Adrenal gland (tissue), 9 donors: ENCODE measurements at regions not wholly inside any gene's neighbourhood (a gene's known extent, or its start where the extent isn't known, plus 50 kb on each side); places are given as distances from the start of the nearest gene placed in this dataset.

Experiments
- DNase-seq, 7 donors: peaks; one replicate each; pipeline ENCODE4 v3.0.0-alpha.2; 2019 to 2020
- H3K27ac ChIP-seq, 5 donors: fragments of 200-600 bp; sonication (generic) in 4 of 5; 1 replicate in 3 of 5; 2 replicates in 2 of 5; pipeline versions ENCODE4 v1.5.1 to v1.8.0; 2016 to 2020; ENCODE audit warnings: mild to moderate bottlenecking in 1 of 5
- H3K27me3 ChIP-seq: fragments of 200-600 bp; 2 replicates; pipeline ENCODE4 v1.8.0; 2021
- H3K36me3 ChIP-seq, 2 donors: fragments of 200-600 bp; replicated peaks in 1 of 2; 1 replicate in 1 of 2; 2 replicates in 1 of 2; pipeline versions ENCODE4 v1.5.1 to v1.8.0; 2018 to 2022
- H3K4me1 ChIP-seq, 2 donors: fragments of 200-600 bp; replicated peaks in 1 of 2; 1 replicate in 1 of 2; 2 replicates in 1 of 2; pipeline versions ENCODE4 v1.5.1 to v1.8.0; 2018 to 2021
- H3K4me3 ChIP-seq, 4 donors: fragments of 200-600 bp; sonication (generic) in 3 of 4; one replicate each; pipeline ENCODE4 v1.5.1; 2016 to 2018
- H3K9me3 ChIP-seq, 3 donors: fragments of 200-600 bp; sonication (generic) in 1 of 3; replicated peaks in 1 of 3; 1 replicate in 2 of 3; 2 replicates in 1 of 3; pipeline versions ENCODE4 v1.5.1 to v1.8.0; 2016 to 2021
- POLR2A ChIP-seq, 2 donors: fragments of 450-650 bp; IDR thresholded peaks; one replicate each; pipeline ENCODE4 v1.6.1; 2017; ENCODE audit warnings: antibody characterized with exemption in 2 of 2, mild to moderate bottlenecking in 2 of 2, moderate library complexity in 1 of 2
- WGBS, 4 donors: extraction: QIAGEN DNeasy Blood & Tissue Kit in 2 of 4; methylation state at CpG; one replicate each; pipeline versions ENCODE4 v1.1.5 to v1.1.7; 2013 to 2017; 5-methylcytosine and 5-hydroxymethylcytosine counted together
- intact Hi-C, 2 donors: fragments of 100-400 bp; cut with DNase I; formaldehyde crosslinking; loops; one replicate each; pipeline versions ENCODE4 v1.14.1 to v1.15.0; 2022 to 2023
- TF ChIP-seq, protein P1 (sequence below), 6 experiments: fragments of 450-650 bp in 4 of 6; fragments of 200-600 bp in 2 of 6; sonication (generic) in 1 of 6; IDR thresholded peaks; 1 replicate in 5 of 6; 2 replicates in 1 of 6; pipeline versions ENCODE4 v1.5.1 to v1.8.0; 2016 to 2021; ENCODE audit warnings: antibody characterized with exemption in 6 of 6, mild to moderate bottlenecking in 2 of 6, moderate library complexity in 1 of 6
- donor health status: healthy with polysubstance abuse.
- donor health status: Bipolar disorder and iron deficiency.
- donor health status: DM: yes; HTN: yes; CAD: no.
- donor health status: DM: no; HTN: no; CAD: no.
- donor health status: DM: no; HTN: no; CAD: no.

DNA sequence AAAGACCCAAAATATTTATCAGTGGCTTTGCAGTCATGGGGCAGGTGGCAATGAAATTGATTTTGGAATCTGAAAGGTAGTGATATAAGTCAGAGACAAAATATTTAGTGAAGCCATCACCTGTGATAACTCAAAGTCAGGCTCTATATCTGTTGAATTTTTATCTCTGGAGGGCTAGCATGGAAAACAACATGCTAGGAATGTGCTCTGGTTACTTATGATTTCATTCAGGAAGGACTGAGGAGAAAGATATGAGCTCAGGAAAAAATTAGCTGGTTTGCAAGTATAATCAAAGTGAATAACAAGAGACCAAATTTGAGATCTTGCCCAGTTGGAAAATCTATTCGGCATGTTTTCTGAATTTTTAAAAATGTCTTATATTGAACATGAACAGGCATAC is 364.6 kb upstream of the LRRC7 start:
- H3K27me3 ChIP-seq: no peaks in the 10 kb centered on the region
- no peaks in the 10 kb centered on the region for H3K4me1 ChIP-seq
- H3K4me3 ChIP-seq: no peak overlapping the region
- no peak overlapping the region for H3K27ac ChIP-seq
- WGBS, 4 donors: 77 to 89% (median 86%) methylated on average over 1 of the region's 1 CpG
- no peaks in the 10 kb centered on the region for H3K9me3 ChIP-seq
- TF ChIP-seq, protein P1, sequence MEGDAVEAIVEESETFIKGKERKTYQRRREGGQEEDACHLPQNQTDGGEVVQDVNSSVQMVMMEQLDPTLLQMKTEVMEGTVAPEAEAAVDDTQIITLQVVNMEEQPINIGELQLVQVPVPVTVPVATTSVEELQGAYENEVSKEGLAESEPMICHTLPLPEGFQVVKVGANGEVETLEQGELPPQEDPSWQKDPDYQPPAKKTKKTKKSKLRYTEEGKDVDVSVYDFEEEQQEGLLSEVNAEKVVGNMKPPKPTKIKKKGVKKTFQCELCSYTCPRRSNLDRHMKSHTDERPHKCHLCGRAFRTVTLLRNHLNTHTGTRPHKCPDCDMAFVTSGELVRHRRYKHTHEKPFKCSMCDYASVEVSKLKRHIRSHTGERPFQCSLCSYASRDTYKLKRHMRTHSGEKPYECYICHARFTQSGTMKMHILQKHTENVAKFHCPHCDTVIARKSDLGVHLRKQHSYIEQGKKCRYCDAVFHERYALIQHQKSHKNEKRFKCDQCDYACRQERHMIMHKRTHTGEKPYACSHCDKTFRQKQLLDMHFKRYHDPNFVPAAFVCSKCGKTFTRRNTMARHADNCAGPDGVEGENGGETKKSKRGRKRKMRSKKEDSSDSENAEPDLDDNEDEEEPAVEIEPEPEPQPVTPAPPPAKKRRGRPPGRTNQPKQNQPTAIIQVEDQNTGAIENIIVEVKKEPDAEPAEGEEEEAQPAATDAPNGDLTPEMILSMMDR (IDR thresholded peaks at IDR 0.05): no peak
- no peak for TF ChIP-seq POLR2A (IDR thresholded peaks at IDR 0.05)
- intact Hi-C loops: no loop called here
- H3K36me3 ChIP-seq: no peaks in the 10 kb centered on the region
- DNase-seq: no peak

DNA sequence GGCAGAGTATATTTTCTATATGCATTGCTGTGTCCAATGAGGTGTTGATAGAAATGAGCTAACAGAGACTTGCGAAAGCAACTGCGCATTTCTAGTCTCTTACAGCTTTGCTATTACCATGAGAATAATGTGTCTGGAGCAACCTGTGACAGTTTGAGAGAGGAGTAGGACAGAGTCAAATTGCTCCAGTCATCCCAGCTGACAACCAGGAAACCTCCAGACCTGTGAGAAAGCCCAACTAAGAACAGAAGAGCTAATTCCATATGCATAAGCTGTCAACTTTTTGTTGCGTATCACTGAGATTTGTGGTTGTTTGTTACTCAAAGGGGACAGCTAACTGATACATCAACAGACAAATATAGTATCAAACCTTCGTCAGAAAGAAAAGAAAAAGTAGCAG is 354.1 kb upstream of the LRRC7 start:
- intact Hi-C loops: no loop called here
- no peak overlapping the region for H3K27ac ChIP-seq
- TF ChIP-seq POLR2A (IDR thresholded peaks at IDR 0.05): no peak
- TF ChIP-seq, protein P1 (IDR thresholded peaks at IDR 0.05): no peak
- H3K4me1 ChIP-seq: no peaks in the 10 kb centered on the region
- no peaks in the 10 kb centered on the region for H3K27me3 ChIP-seq
- no peaks in the 10 kb centered on the region for H3K9me3 ChIP-seq
- no peak overlapping the region for H3K4me3 ChIP-seq
- 82 to 87% (median 87%) methylated on average over 4 of the region's 4 CpGs for WGBS, 4 donors
- H3K36me3 ChIP-seq: no peaks in the 10 kb centered on the region
- no peak for DNase-seq

DNA sequence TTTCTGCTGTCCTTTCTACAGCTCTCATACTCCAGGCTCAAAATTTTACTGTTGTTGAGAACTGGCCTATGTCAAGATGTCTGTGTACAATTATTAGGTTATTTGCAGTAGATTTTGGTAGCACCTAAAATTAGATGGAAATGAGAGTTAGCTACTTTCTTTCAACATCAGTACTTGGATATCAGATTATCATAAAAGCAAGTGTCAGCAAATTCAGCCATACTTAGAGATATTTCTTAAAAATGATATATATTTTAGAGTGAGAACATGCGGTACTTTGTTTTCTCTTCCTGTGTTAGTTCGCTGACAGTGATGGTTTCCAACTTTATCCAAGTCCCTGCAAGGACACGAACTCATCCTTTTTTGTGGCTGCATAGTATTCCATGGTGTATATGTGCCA is 351.8 kb upstream of the LRRC7 start:
- H3K27me3 ChIP-seq: no peaks in the 10 kb centered on the region
- no peak overlapping the region for H3K27ac ChIP-seq
- DNase-seq: no peak
- TF ChIP-seq, protein P1 (IDR thresholded peaks at IDR 0.05): no peak
- TF ChIP-seq POLR2A (IDR thresholded peaks at IDR 0.05): no peak
- intact Hi-C loops: no loop called here
- no peaks in the 10 kb centered on the region for H3K9me3 ChIP-seq
- no peaks in the 10 kb centered on the region for H3K4me1 ChIP-seq
- 84 to 88% (median 85%) methylated on average over 3 of the region's 3 CpGs for WGBS, 4 donors
- H3K36me3 ChIP-seq: no peaks in the 10 kb centered on the region
- no peak overlapping the region for H3K4me3 ChIP-seq

DNA sequence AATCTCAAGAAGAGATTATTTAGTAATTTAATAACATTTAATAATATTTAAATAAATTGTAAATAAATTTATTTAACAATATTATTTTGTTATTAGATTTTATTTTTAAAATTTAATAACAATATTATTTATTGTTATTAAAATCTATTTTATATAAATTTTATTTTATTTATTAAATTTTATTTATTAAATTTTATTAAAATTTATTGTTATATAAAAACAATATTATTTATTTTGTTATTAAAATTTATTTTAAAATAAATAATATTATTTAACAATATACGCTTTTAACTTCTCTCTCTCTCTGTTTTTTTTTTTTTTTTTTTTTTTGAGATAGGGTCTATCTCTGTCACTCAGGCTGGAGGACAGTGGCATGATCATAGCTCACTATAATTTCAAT is 347.1 kb upstream of the LRRC7 start:
- H3K27me3 ChIP-seq: no peaks in the 10 kb centered on the region
- H3K9me3 ChIP-seq: no peaks in the 10 kb centered on the region
- DNase-seq: no peak
- intact Hi-C loops: no loop called here
- no peak for TF ChIP-seq POLR2A (IDR thresholded peaks at IDR 0.05)
- TF ChIP-seq, protein P1 (IDR thresholded peaks at IDR 0.05): no peak
- WGBS, 4 donors: 68 to 84% (median 83%) methylated on average over 1 of the region's 1 CpG
- no peak overlapping the region for H3K27ac ChIP-seq
- no peak overlapping the region for H3K4me3 ChIP-seq
- no peaks in the 10 kb centered on the region for H3K36me3 ChIP-seq
- H3K4me1 ChIP-seq: no peaks in the 10 kb centered on the region
